Small intestine (tissue), 7 donors: ENCODE measurements at regions not wholly inside any gene's neighbourhood (a gene's known extent, or its start where the extent isn't known, plus 50 kb on each side); places are given as distances from the start of the nearest gene placed in this dataset.

Experiments
- DNase-seq, 2 donors: peaks; one replicate each; pipeline versions ENCODE4 v3.0.0 to v3.0.0-alpha.2; 2013
- FAIRE-seq: peaks from 2 replicates; lab custom pipeline; 2012; peaks lifted over from hg19 to GRCh38; lab: Jason Lieb, UNC
- H3K27ac ChIP-seq, 3 donors: one replicate each; pipeline ENCODE4 v1.5.1; 2013; ENCODE audit warnings: low read length in 2 of 3, mild to moderate bottlenecking in 2 of 3, control low read depth in 1 of 3, inconsistent platforms in 1 of 3, low read depth in 1 of 3, moderate library complexity in 1 of 3
- H3K27me3 ChIP-seq, 3 donors: one replicate each; pipeline ENCODE4 v1.6.1; 2013; ENCODE audit warnings: low read length in 3 of 3, inconsistent platforms in 1 of 3; ENCODE audit not compliant: control insufficient read depth in 3 of 3, insufficient read depth in 3 of 3
- H3K36me3 ChIP-seq, 3 donors: one replicate each; pipeline ENCODE4 v1.6.1; 2013; ENCODE audit warnings: low read length in 3 of 3, inconsistent platforms in 1 of 3, low read depth in 1 of 3, mild to moderate bottlenecking in 1 of 3, moderate library complexity in 1 of 3; ENCODE audit not compliant: control insufficient read depth in 3 of 3, insufficient read depth in 2 of 3
- H3K4me1 ChIP-seq, 3 donors: one replicate each; pipeline ENCODE4 v1.6.1; 2013; ENCODE audit warnings: low read length in 2 of 3, inconsistent platforms in 1 of 3, low read depth in 1 of 3, mild to moderate bottlenecking in 1 of 3, moderate library complexity in 1 of 3; ENCODE audit not compliant: control insufficient read depth in 3 of 3, insufficient read depth in 2 of 3
- H3K4me3 ChIP-seq, 3 donors: one replicate each; pipeline ENCODE4 v1.5.1; 2013; ENCODE audit warnings: low read length in 3 of 3, control low read depth in 1 of 3, inconsistent platforms in 1 of 3, low read depth in 1 of 3, mild to moderate bottlenecking in 1 of 3, moderate library complexity in 1 of 3
- H3K9me3 ChIP-seq, 2 donors: one replicate each; pipeline ENCODE4 v1.6.1; 2013; ENCODE audit warnings: low read depth in 1 of 2, low read length in 1 of 2; ENCODE audit not compliant: control insufficient read depth in 2 of 2, insufficient read depth in 1 of 2
- WGBS, 3 donors: extraction: QIAGEN DNeasy Blood & Tissue Kit; methylation state at CpG; one replicate each; pipeline ENCODE4 v1.1.7; 2013; 5-methylcytosine and 5-hydroxymethylcytosine counted together
- donor health status: healthy with polysubstance abuse.
- donor health status: control.
- donor health status: control.
- donor health status: Bipolar disorder and iron deficiency.
- donor health status: healthy.

DNA sequence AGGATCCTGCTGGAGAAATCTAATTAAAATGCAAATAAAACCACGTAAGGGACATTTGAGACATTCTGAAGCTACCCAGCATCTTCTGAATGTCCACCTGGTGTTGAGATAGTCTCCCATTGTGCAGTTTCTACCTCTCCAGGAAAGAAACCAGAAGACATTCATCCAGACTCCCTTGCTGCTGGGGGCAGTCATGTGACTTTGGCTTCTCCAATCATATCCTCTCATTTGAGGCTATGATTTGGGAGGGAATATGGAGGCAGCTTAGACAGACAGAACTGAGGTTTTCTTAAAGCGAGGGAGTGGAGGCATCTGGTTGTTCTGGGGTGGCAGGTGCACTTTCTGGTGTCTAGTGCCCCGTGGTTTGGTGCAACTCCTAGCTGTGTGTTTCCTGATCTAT, 315.2 kb upstream of the SULF2 start:
- Histone ChIP-seq H3K9me3 (no peaks in the 10 kb centered on the region), H3K27me3 (peaks cover 0 to 1% (median 0%) of the 10 kb centered on the region in 3 donors), H3K36me3 (no peaks in the 10 kb centered on the region), H3K27ac (no peak overlapping the region), H3K4me1 (no peaks in the 10 kb centered on the region), H3K4me3 (no peak overlapping the region)
- DNase-seq (no peak), FAIRE-seq (no peak)
- 64 to 87% (median 74%) methylated on average over 3 of the region's 3 CpGs for WGBS, 3 donors

DNA sequence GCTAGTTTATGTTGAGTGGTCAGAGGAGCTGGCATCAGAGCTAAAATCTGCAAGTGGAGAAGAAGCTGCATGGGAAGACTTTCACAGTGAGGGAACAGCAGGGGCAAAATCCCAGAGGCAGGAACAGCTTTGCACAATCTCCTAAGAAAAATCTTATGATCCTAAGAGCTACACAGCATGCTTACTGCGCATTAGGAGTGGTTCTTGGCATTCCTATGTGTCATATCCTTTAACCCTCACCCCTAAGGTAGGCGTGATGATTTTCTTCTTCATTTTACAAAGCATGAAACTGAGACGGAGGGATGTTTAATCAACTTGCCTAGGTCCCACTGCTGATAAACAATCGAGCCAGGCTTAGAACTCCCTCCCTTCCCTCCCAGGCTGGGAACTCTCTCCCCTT, 313.6 kb upstream of the SULF2 start:
- no peak overlapping the region for H3K27ac ChIP-seq
- no peak for FAIRE-seq

DNA sequence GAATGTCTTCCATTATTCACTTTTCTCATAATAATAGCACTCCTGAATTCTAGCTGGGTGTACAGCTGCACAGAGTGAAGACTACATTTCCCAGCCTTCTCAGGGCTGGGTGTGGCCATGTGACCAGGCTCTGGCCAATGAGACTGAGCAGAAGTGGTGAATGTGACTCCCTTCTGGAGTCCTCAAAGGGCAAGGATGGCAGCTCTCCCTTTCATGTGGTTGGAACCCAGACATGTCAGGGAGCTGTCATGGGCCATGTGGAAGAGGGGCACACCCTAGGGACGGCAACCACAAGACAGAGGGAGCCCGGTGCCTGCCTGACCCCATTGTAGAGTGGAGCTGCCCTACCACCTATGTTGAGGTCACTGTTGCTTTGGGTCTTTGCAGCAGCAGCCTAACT, 312.8 kb upstream of the SULF2 start:
- Histone ChIP-seq H3K27ac (no peak overlapping the region), H3K36me3 (no peaks in the 10 kb centered on the region), H3K27me3 (peaks cover 0 to 1% (median 0%) of the 10 kb centered on the region in 3 donors), H3K9me3 (no peaks in the 10 kb centered on the region), H3K4me3 (no peak overlapping the region), H3K4me1 (no peaks in the 10 kb centered on the region)
- WGBS, 3 donors, result 85 to 90% (median 89%) methylated on average over 2 of the region's 2 CpGs
- no peak for DNase-seq
- no peak for FAIRE-seq

More for the DNA sequence above, 313.6 kb upstream of the SULF2 start:
- Histone ChIP-seq H3K36me3 (no peaks in the 10 kb centered on the region), H3K9me3 (no peaks in the 10 kb centered on the region), H3K4me3 (no peak overlapping the region), H3K4me1 (no peaks in the 10 kb centered on the region), H3K27me3 (peaks cover 0 to 1% (median 0%) of the 10 kb centered on the region in 3 donors)
- DNase-seq, result no peak
- whole genome bisulfite sequencing, 3 donors, result 45 to 52% (median 50%) methylated on average over 4 of the region's 4 CpGs

DNA sequence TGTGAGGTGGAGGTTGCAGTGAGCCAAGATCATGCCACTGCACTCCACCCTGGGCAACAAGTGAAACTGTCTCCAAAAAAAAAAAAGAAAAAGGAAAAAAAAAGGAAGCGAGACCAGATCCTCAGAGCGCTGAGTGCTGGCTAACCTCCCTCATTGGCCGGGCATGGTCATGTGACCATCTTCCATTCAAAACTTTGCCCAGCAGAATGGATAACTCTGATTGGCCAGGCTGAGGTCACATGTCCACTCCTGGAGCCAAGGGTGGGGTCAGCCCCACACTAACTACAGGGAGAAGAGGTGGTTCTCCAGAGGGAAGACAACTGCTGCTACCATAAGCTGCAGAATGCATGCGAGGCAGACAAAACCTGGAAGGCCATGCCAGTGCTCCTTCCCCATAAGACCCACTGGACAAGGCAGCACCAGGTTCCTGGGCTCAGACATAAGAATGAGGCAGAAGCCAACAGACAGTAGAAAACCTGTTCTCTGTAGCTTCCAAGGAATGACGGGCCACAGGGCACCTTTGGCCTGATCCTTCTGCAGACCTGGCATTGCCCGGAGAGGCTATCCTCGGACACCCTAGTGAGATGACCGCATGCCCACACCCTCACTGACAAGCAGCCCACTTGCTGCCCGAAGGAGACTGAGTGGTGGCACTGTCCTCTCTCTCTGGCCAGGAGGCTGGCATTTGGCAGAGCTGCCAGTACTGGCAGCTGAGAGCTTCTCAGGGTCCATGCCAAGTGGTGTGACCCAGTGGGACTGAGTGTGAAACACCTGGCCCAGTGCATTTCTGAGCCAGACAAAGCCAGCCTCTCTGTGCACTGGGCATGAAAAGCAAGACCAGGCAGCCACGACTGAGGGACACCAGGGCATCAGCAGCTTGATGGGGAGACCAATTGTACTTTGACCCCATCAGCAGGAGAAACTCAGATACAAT, 311.9 kb upstream of the SULF2 start:
- no peak overlapping the region for H3K27ac ChIP-seq
- no peaks in the 10 kb centered on the region for H3K36me3 ChIP-seq
- no peaks in the 10 kb centered on the region for H3K27me3 ChIP-seq
- no peak overlapping the region for H3K4me3 ChIP-seq
- WGBS, 3 donors, result 83 to 89% (median 86%) methylated on average over 10 of the region's 10 CpGs
- H3K4me1 ChIP-seq, result no peaks in the 10 kb centered on the region
- H3K9me3 ChIP-seq, result no peaks in the 10 kb centered on the region
- no peak for FAIRE-seq
- DNase-seq, result peak in 1 of 2 donors; percentile 11

DNA sequence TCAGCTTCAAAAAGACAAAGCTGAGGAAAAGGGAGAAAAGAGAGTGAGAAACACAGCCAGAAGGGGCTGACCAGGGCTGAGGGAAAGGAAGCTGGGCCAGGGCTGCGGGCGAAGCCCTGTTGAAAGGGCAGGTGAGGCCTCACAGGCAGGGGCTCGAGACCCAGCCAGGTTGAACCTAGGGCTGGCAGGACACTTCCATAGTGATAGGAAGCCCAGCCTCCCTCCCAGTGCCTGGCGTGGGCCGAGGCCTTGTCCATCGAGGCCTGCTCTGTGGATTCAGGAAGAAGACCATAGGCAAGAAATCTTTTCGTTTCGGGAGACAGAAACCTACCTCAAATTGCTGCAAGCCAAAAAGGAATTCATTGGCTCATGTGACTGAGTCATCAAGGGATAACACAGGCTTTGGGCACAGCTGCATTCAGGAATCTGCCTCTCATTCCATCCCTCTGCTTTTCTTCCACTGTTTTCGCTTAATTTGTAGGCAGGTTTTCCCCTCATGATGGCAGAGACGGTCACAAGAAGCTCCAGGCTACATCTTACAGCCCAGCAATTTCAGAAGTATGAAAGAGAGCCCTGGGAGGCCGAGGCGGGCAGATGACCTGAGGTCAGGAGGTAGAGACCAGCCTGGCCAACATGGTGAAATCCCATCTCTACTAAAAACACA, 311.1 kb upstream of the SULF2 start:
- WGBS, 3 donors, result 87 to 90% (median 89%) methylated on average over 12 of the region's 12 CpGs
- Histone ChIP-seq H3K9me3 (no peaks in the 10 kb centered on the region), H3K27ac (no peak overlapping the region), H3K4me3 (no peak overlapping the region), H3K4me1 (no peaks in the 10 kb centered on the region), H3K36me3 (no peaks in the 10 kb centered on the region), H3K27me3 (no peaks in the 10 kb centered on the region)
- FAIRE-seq (no peak), DNase-seq (no peak)

DNA sequence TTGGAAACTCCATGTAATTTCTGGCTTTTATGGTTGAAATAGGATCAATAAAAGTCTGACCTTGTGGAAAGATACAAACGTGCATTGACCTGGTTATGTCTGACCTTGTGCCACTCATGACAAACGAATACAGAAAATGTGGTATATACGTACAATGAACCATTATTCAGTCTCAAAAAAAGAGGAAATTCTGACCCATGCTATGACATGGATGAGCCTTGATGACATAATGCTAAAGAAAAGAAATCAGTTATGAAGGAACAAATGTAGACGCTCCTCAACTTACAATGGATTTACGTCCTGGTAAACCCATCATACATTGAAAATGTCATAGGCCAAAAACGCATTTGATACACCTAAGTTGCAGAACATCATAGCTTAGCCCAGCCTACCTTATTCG, 309.7 kb upstream of the SULF2 start:
- Histone ChIP-seq H3K36me3 (no peaks in the 10 kb centered on the region), H3K27ac (no peak overlapping the region), H3K9me3 (no peaks in the 10 kb centered on the region), H3K4me1 (no peaks in the 10 kb centered on the region), H3K4me3 (no peak overlapping the region), H3K27me3 (no peaks in the 10 kb centered on the region)
- FAIRE-seq (no peak), DNase-seq (no peak)
- 75 to 84% (median 75%) methylated on average over 7 of the region's 7 CpGs for WGBS, 3 donors

DNA sequence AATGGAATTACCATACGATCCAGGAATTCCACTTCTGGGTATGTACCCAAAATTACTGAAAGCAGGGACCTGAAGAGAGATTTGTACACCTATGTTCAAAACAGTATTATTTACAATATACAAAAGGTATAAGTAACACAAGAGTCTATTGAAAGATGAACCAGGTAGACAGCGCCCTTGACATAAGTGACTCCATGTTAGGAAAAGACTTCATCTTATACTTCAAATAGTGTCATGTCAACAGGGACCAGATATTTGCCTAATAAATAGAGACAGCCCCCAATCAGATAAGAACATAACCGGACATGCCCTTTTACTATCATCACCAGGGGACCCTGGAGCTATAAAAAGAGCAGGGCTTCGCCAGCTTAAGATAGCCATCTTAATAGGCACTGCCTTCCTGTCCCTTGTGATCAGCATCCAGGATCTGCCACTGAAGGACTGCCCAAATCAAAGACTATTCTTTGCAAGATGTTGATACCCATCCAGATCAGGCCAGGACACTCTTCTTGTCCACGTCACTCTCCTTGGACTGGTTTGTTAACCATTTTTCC, 309.0 kb upstream of the SULF2 start:
- FAIRE-seq, result no peak
- Histone ChIP-seq H3K27me3 (no peaks in the 10 kb centered on the region), H3K4me3 (no peak overlapping the region), H3K4me1 (no peaks in the 10 kb centered on the region), H3K36me3 (no peaks in the 10 kb centered on the region), H3K27ac (no peak overlapping the region), H3K9me3 (no peaks in the 10 kb centered on the region)
- WGBS, 3 donors, result 63 to 75% (median 66%) methylated on average over 5 of the region's 5 CpGs
- DNase-seq, result no peak

DNA sequence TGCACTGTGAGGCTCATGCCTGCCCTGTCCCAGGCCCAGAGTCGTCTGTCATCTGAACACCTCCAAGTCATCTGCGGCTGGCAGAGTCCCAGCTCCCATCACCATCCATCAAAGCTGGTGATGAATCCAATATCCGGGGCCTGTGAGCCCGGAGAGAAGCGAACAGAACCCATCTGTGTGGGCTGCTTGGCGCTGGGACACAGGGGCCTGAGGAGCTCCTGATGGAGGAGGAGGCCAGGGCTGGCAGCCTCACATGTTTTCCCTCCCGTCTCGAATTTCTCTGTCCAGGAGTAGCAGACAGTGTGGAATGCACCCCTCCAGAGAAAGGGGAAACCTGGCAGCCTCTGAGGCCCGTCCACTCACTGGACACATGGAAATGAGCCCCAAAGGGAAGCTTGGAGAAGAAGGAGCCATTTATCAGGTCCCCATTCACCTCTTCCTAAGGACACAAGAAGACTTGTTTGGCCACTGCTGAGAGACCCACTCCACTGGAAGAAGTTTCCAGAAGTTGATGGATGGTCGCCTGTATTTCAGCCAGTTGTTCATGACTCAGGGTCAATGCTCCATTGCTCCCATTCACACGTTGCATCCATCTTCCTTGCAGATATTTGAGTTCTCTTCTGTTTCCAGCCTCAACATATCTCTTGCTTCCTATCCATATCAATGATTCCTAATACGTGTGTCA, 307.5 kb upstream of the SULF2 start:
- H3K4me3 ChIP-seq, result no peak overlapping the region
- peaks cover 0 to 3% (median 0%) of the 10 kb centered on the region in 3 donors for H3K27me3 ChIP-seq
- H3K4me1 ChIP-seq, result no peaks in the 10 kb centered on the region
- no peak for DNase-seq
- no peak overlapping the region for H3K27ac ChIP-seq
- no peaks in the 10 kb centered on the region for H3K9me3 ChIP-seq
- H3K36me3 ChIP-seq, result no peaks in the 10 kb centered on the region
- WGBS, 3 donors, result 73 to 76% (median 74%) methylated on average over 12 of the region's 12 CpGs
- FAIRE-seq, result no peak
